Body of pancreas (tissue), 4 donors: ENCODE measurements at regions not wholly inside any gene's neighbourhood (a gene's known extent, or its start where the extent isn't known, plus 50 kb on each side); places are given as distances from the start of the nearest gene placed in this dataset.

Experiments used
- POLR2A ChIP-seq, 3 donors: fragments of 450-650 bp; IDR thresholded peaks; one replicate each; pipeline ENCODE4 v1.6.1; 2016; ENCODE audit warnings: antibody characterized with exemption in 3 of 3, mild to moderate bottlenecking in 2 of 3
- TF ChIP-seq, protein P1 (sequence below), 7 experiments: fragments of 450-650 bp in 4 of 7; fragments of 200-600 bp in 3 of 7; sonication (generic) in 3 of 7; IDR thresholded peaks; one replicate each; pipeline ENCODE4 v1.5.1; 2016 to 2019; ENCODE audit warnings: antibody characterized with exemption in 7 of 7

DNA sequence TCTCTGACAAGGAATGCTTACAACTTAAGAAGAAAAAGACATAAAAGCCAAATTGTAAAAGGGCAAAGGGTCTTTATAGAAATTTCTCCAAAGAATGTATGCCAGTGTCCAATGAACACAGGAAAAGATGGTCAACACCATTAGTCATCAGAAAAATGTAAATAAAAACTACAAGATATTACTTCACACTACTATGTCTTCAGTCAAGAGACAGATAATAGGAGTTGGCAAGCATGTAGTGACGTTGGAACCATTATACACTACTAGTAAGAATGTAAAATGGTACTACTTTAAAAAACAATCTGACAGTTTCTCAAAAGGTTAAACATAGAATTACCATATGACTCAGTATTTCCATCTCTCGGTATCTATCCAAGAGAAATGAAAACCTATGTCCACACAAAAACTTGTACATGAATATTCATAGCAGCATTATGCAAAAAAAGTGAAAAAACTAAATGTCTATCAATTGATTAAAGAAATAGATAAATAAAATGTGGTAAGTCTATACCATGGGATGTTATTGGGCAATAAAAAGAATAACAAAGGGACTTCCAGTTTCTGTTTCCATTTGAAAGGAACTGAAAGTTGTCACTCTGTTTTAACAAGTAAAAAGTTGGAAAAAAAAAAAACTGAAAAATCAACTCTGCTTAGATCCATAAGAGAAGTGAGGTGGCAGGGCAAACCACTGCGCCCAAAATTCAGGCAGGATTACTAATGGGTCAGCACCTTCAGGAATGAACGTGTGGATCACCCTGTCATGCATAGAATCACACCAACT is 69.8 kb downstream of the ALG10B start:
- TF ChIP-seq, protein P1, sequence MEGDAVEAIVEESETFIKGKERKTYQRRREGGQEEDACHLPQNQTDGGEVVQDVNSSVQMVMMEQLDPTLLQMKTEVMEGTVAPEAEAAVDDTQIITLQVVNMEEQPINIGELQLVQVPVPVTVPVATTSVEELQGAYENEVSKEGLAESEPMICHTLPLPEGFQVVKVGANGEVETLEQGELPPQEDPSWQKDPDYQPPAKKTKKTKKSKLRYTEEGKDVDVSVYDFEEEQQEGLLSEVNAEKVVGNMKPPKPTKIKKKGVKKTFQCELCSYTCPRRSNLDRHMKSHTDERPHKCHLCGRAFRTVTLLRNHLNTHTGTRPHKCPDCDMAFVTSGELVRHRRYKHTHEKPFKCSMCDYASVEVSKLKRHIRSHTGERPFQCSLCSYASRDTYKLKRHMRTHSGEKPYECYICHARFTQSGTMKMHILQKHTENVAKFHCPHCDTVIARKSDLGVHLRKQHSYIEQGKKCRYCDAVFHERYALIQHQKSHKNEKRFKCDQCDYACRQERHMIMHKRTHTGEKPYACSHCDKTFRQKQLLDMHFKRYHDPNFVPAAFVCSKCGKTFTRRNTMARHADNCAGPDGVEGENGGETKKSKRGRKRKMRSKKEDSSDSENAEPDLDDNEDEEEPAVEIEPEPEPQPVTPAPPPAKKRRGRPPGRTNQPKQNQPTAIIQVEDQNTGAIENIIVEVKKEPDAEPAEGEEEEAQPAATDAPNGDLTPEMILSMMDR (IDR thresholded peaks at IDR 0.05): no peak
- no peak for TF ChIP-seq POLR2A (IDR thresholded peaks at IDR 0.05)
